K562 (cell line): ENCODE measurements at regions not wholly inside any gene's neighbourhood (a gene's known extent, or its start where the extent isn't known, plus 50 kb on each side); places are given as distances from the start of the nearest gene placed in this dataset.

Source experiments
- BCOR ChIP-seq: fragments of 450-650 bp; IDR thresholded peaks from 2 replicates; pipeline ENCODE4 v1.6.1; 2016
- CREB5 ChIP-seq: fragments of 250-450 bp; sonication (Bioruptor Pico); IDR thresholded peaks from 2 replicates; pipeline ENCODE4 v1.5.0; 2020; ENCODE audit warnings: mild to moderate bottlenecking
- CTCFL ChIP-seq: IDR thresholded peaks from 2 replicates; pipeline ENCODE4 v1.6.1; 2011; ENCODE audit warnings: borderline replicate concordance, low read depth, mild to moderate bottlenecking, moderate library complexity, low read length; ENCODE audit not compliant: insufficient read depth, poor library complexity, severe bottlenecking
- FOS ChIP-seq: IDR thresholded peaks from 3 replicates; pipeline ENCODE4 v1.6.1; 2011; ENCODE audit not compliant: insufficient read length; ENCODE audit errors: extremely low read depth
- GABPB1 ChIP-seq: sonication (generic); formaldehyde crosslinking; IDR thresholded peaks from 2 replicates; pipeline ENCODE4 v1.8.0; 2022; ENCODE audit warnings: mild to moderate bottlenecking, missing genetic modification reagents
- HCFC1 ChIP-seq: IDR thresholded peaks from 2 replicates; pipeline ENCODE4 v1.6.1; 2012; ENCODE audit warnings: low read depth, low read length, improper control_type of control experiment
- HNRNPK ChIP-seq: fragments of 200-400 bp; formaldehyde crosslinking; IDR thresholded peaks from one replicate; pipeline ENCODE4 v1.6.1; 2018; ENCODE audit warnings: mild to moderate bottlenecking, low read depth, low read length; ENCODE audit not compliant: poor library complexity, severe bottlenecking
- HNRNPL ChIP-seq: fragments of 200-400 bp; formaldehyde crosslinking; IDR thresholded peaks from 2 replicates; pipeline ENCODE4 v1.6.1; 2017; ENCODE audit warnings: low read depth, mild to moderate bottlenecking, low read length
- JUN ChIP-seq, 2 experiments: sonication (generic) in 1 of 2; formaldehyde crosslinking in 1 of 2; IDR thresholded peaks; 2 replicates each; pipeline versions ENCODE4 v1.6.1 to v1.8.0; 2012 to 2022; ENCODE audit warnings: borderline replicate concordance in 2 of 2, mild to moderate bottlenecking in 2 of 2, improper control_type of control experiment in 1 of 2, low read depth in 1 of 2, low read length in 1 of 2, missing genetic modification reagents in 1 of 2
- KDM2B ChIP-seq: fragments of 250-450 bp; sonication (Bioruptor Pico); IDR thresholded peaks from 2 replicates; pipeline ENCODE4 v1.8.0; 2021; ENCODE audit warnings: mild to moderate bottlenecking, moderate library complexity
- MCM3 ChIP-seq: fragments of 450-650 bp; IDR thresholded peaks from 2 replicates; pipeline ENCODE4 v1.6.1; 2016
- MYC ChIP-seq, 2 experiments: fragments of 250-450 bp in 1 of 2; sonication (Bioruptor Pico) in 1 of 2; IDR thresholded peaks; 2 replicates each; pipeline versions ENCODE4 v1.5.1 to v1.6.1; 2012 to 2021; ENCODE audit warnings: low read depth in 2 of 2, borderline replicate concordance in 1 of 2, improper control_type of control experiment in 1 of 2, low read length in 1 of 2, mild to moderate bottlenecking in 1 of 2, moderate library complexity in 1 of 2
- NKRF ChIP-seq: fragments of 450-650 bp; IDR thresholded peaks from 2 replicates; pipeline ENCODE4 v1.6.1; 2016; ENCODE audit warnings: borderline replicate concordance
- RBBP5 ChIP-seq: fragments of 200-600 bp; sonication (generic); IDR thresholded peaks from 2 replicates; pipeline ENCODE4 v1.6.1; 2012; ENCODE audit warnings: borderline replicate concordance, mild to moderate bottlenecking, low read length, control low read depth, inconsistent platforms; ENCODE audit not compliant: insufficient read depth, poor library complexity, severe bottlenecking
- RBM34 ChIP-seq: fragments of 200-400 bp; formaldehyde crosslinking; IDR thresholded peaks from 2 replicates; pipeline ENCODE4 v1.6.1; 2018; ENCODE audit warnings: low read length, borderline replicate concordance; ENCODE audit not compliant: insufficient read depth
- SPI1 ChIP-seq: IDR thresholded peaks from 2 replicates; pipeline ENCODE4 v1.6.1; 2011; ENCODE audit warnings: low read depth, low read length, control low read depth, borderline replicate concordance
- SREBF2 ChIP-seq: sonication (generic); formaldehyde crosslinking; IDR thresholded peaks from 2 replicates; pipeline ENCODE4 v1.4.0; 2020; ENCODE audit warnings: mild to moderate bottlenecking, missing genetic modification reagents
- TAF1 ChIP-seq: IDR thresholded peaks from 2 replicates; pipeline ENCODE4 v1.6.1; 2011; ENCODE audit warnings: mild to moderate bottlenecking, low read length, moderate library complexity; ENCODE audit not compliant: insufficient read depth, control insufficient read depth, severe bottlenecking; ENCODE audit errors: extremely low read depth
- ZBTB17 ChIP-seq: fragments of 450-650 bp; formaldehyde crosslinking; IDR thresholded peaks from 2 replicates; pipeline ENCODE4 v1.4.0; 2020; ENCODE audit warnings: mild to moderate bottlenecking
- ZNF274 ChIP-seq: IDR thresholded peaks from 2 replicates; pipeline ENCODE4 v1.6.1; 2011; ENCODE audit warnings: low read depth, mild to moderate bottlenecking, low read length, moderate library complexity, borderline replicate concordance
- ZNF3 ChIP-seq: fragments of 250-450 bp; sonication (Bioruptor Pico); IDR thresholded peaks from 2 replicates; pipeline ENCODE4 v1.5.0; 2021; ENCODE audit warnings: mild to moderate bottlenecking, moderate library complexity
- ZNF347 ChIP-seq: fragments of 450-650 bp; formaldehyde crosslinking; IDR thresholded peaks from 2 replicates; pipeline ENCODE4 v1.4.0; 2020; ENCODE audit warnings: low read depth, mild to moderate bottlenecking, moderate library complexity
- ZNF436 ChIP-seq: fragments of 250-450, 450-650 bp; sonication (Bioruptor Pico); formaldehyde crosslinking; IDR thresholded peaks from 2 replicates; pipeline ENCODE4 v1.7.0; 2020; ENCODE audit warnings: mild to moderate bottlenecking

- TF ChIP-seq CTCFL, result no peak
- no peak for TF ChIP-seq MCM3
- no peak for TF ChIP-seq TAF1
- TF ChIP-seq CREB5 (CRISPR knock-in tag), result no peak
- peak; percentile 14; the same call in 1 of the 2 replicates for TF ChIP-seq JUN (IDR thresholded peaks at IDR 0.05; ENCODE audit: borderline replicate concordance, low read depth, low read length)
- TF ChIP-seq JUN (CRISPR knock-in tag; IDR thresholded peaks at IDR 0.05; ENCODE audit: borderline replicate concordance), result no peak
- TF ChIP-seq ZNF347 (CRISPR knock-in tag), result no peak
- no peak for TF ChIP-seq BCOR
- TF ChIP-seq FOS, result no peak
- TF ChIP-seq SPI1, result no peak
- TF ChIP-seq RBM34, result no peak
- no peak for TF ChIP-seq ZNF274
- no peak for TF ChIP-seq HNRNPL
- no peak for TF ChIP-seq NKRF
- TF ChIP-seq HNRNPK, result no peak
- no peak for TF ChIP-seq ZNF3 (CRISPR knock-in tag)
- TF ChIP-seq ZNF436 (CRISPR knock-in tag), result no peak
- no peak for TF ChIP-seq KDM2B (CRISPR knock-in tag)
- TF ChIP-seq MYC (IDR thresholded peaks at IDR 0.05; ENCODE audit: low read depth, low read length), result peak; percentile 57; the same call in 1 of the 2 replicates
- no peak for TF ChIP-seq MYC (CRISPR knock-in tag; IDR thresholded peaks at IDR 0.05; ENCODE audit: borderline replicate concordance, low read depth)
- TF ChIP-seq RBBP5, result no peak
- TF ChIP-seq HCFC1, result no peak
- no peak for TF ChIP-seq ZBTB17
- TF ChIP-seq SREBF2, result no peak
- TF ChIP-seq GABPB1, result 0 out of 2 replicates have a peak, but pooled peaks have one; percentile 33
Measured at GRCh38 chr16:85491058-85491771, 121.9 kb upstream of the GSE1 start (continued).
